Testis (tissue), 2 donors: ENCODE measurements at regions not wholly inside any gene's neighbourhood (a gene's known extent, or its start where the extent isn't known, plus 50 kb on each side); places are given as distances from the start of the nearest gene placed in this dataset.

Experiments
- DNase-seq: peaks from one replicate; pipeline ENCODE4 v3.0.0-alpha.2; 2019
- H3K27ac ChIP-seq, 2 donors: fragments of 200-600 bp; sonication (generic); one replicate each; pipeline ENCODE4 v1.5.1; 2019
- H3K27me3 ChIP-seq: fragments of 200-600 bp; sonication (generic); one replicate; pipeline ENCODE4 v1.5.1; 2019
- H3K36me3 ChIP-seq: fragments of 200-600 bp; sonication (generic); one replicate; pipeline ENCODE4 v1.5.1; 2017; ENCODE audit warnings: low read depth; ENCODE audit errors: missing control alignments
- H3K4me1 ChIP-seq: fragments of 200-600 bp; sonication (generic); one replicate; pipeline ENCODE4 v1.5.1; 2019
- H3K4me3 ChIP-seq, 2 donors: fragments of 200-600 bp; sonication (generic); one replicate each; pipeline ENCODE4 v1.5.1; 2017 to 2019
- H3K9me3 ChIP-seq: fragments of 200-600 bp; sonication (generic); one replicate; pipeline ENCODE4 v1.5.1; 2017
- POLR2A ChIP-seq: fragments of 450-650 bp; IDR thresholded peaks from one replicate; pipeline ENCODE4 v1.6.1; 2017; ENCODE audit warnings: antibody characterized with exemption, mild to moderate bottlenecking, moderate library complexity
- WGBS, 2 donors: methylation state at CpG; one replicate each; pipeline ENCODE4 v1.1.5; 2018; 5-methylcytosine and 5-hydroxymethylcytosine counted together
- intact Hi-C: fragments of 100-400 bp; cut with DNase I; formaldehyde crosslinking; loops from one replicate; pipeline ENCODE4 v1.15.1; 2023; ENCODE audit warnings: low total_unique reads
- TF ChIP-seq, protein P1 (sequence below), 3 experiments: fragments of 450-650 bp in 2 of 3; fragments of 200-600 bp in 1 of 3; sonication (generic) in 1 of 3; IDR thresholded peaks; one replicate each; pipeline ENCODE4 v1.5.1; 2016 to 2019; ENCODE audit warnings: antibody characterized with exemption in 3 of 3, mild to moderate bottlenecking in 2 of 3, moderate library complexity in 1 of 3

DNA sequence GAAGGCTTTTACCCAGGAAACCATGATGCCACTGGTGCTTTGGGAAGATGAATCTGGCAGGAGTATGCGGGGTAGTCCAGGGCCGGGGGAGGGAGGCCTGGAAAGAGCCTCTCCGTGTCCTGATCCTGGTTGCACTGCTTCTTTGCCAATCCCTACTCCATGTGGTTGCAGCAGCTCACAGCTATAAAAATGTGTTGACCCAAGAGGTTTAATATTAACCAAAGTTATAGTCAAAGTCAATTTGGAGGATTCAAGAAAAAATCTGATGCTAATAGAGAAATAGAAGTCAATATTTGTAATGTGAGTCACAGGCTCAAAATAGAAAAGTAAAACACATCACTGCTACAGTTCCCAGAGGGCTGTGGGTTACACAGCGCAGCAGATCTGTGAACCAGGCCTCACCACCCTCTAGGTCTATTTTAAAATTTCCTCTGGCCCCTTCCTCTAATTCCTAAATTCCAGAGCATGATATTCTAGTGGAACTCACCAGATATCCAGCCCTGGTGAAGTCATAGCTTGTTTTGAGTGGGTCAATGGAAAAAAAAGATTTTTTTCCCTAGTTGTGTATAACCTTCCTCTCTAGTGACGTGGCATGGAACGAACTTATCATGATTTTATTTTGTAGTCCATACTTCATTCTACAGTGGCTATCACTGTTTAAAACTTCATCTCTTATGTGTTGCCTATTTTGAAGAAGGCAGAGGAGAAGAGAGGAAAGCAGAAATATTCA lies 63.2 kb upstream of the BMP2 start:
- no peaks in the 10 kb centered on the region for H3K36me3 ChIP-seq
- H3K4me1 ChIP-seq = no peaks in the 10 kb centered on the region
- TF ChIP-seq POLR2A = no peak
- TF ChIP-seq, protein P1, sequence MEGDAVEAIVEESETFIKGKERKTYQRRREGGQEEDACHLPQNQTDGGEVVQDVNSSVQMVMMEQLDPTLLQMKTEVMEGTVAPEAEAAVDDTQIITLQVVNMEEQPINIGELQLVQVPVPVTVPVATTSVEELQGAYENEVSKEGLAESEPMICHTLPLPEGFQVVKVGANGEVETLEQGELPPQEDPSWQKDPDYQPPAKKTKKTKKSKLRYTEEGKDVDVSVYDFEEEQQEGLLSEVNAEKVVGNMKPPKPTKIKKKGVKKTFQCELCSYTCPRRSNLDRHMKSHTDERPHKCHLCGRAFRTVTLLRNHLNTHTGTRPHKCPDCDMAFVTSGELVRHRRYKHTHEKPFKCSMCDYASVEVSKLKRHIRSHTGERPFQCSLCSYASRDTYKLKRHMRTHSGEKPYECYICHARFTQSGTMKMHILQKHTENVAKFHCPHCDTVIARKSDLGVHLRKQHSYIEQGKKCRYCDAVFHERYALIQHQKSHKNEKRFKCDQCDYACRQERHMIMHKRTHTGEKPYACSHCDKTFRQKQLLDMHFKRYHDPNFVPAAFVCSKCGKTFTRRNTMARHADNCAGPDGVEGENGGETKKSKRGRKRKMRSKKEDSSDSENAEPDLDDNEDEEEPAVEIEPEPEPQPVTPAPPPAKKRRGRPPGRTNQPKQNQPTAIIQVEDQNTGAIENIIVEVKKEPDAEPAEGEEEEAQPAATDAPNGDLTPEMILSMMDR (IDR thresholded peaks at IDR 0.05) = no peak
- no peak for DNase-seq
- no peaks in the 10 kb centered on the region for H3K9me3 ChIP-seq
- H3K27ac ChIP-seq = no peak overlapping the region
- 67 to 89% methylated on average over 6 of the region's 6 CpGs for WGBS, 2 donors
- intact Hi-C loops = no loop called here
- no peak overlapping the region for H3K4me3 ChIP-seq
- H3K27me3 ChIP-seq = no peaks in the 10 kb centered on the region

DNA sequence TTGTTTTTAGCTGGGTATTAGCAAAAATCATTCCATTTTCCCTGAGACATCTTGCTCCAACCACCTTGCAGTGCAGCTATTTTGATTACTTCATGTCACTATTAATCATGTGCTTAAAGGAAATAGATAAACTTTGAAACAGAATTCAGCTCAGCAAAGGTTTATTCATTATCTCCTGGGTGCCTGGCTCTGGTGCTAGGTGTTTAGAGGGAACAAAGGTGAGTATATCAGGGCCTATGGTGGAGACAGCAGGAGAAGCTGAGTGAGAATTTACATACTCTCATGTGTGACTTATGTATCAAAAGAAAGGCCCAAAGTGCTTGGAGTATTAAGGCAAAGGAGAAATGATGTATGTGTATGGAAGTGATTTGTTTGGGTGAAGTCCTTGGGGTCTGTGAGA lies 63.8 kb upstream of the BMP2 start:
- Histone ChIP-seq H3K27ac (no peak overlapping the region), H3K36me3 (no peaks in the 10 kb centered on the region)
- intact Hi-C loops = no loop called here

DNA sequence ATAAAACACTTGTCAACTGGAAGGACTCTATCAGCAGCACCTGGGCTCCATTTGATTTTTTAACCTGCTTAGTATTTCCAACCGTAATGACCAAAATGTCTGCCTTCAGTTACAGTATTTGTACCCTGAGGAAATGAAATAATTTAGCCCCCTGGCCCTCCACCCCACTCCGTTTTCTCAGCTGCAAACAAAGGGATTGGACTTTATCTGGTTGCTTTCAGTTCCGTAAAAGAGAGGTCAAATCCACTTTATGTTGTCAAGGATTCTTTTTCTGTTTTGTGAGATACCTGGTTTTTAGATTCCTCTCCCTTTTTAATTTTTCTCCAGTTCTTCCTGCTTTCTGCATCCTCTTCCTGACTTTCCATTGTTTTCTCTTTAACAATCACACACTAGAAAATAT lies 64.4 kb upstream of the BMP2 start:
- intact Hi-C loops = no loop called here
- no peaks in the 10 kb centered on the region for H3K27me3 ChIP-seq
- H3K27ac ChIP-seq = no peak overlapping the region
- DNase-seq = no peak
- no peaks in the 10 kb centered on the region for H3K4me1 ChIP-seq
- no peak overlapping the region for H3K4me3 ChIP-seq
- no peaks in the 10 kb centered on the region for H3K36me3 ChIP-seq
- H3K9me3 ChIP-seq = no peaks in the 10 kb centered on the region
- WGBS, 2 donors = 91 to 92% methylated on average over 3 of the region's 3 CpGs
- TF ChIP-seq, protein P1 (IDR thresholded peaks at IDR 0.05) = no peak
- TF ChIP-seq POLR2A = no peak

More for the DNA sequence above, 63.8 kb upstream of the BMP2 start:
- Histone ChIP-seq H3K4me3 (no peak overlapping the region), H3K4me1 (no peaks in the 10 kb centered on the region), H3K27me3 (no peaks in the 10 kb centered on the region), H3K9me3 (no peaks in the 10 kb centered on the region)
- TF ChIP-seq POLR2A = no peak
- TF ChIP-seq, protein P1 (IDR thresholded peaks at IDR 0.05) = no peak
- no peak for DNase-seq

DNA sequence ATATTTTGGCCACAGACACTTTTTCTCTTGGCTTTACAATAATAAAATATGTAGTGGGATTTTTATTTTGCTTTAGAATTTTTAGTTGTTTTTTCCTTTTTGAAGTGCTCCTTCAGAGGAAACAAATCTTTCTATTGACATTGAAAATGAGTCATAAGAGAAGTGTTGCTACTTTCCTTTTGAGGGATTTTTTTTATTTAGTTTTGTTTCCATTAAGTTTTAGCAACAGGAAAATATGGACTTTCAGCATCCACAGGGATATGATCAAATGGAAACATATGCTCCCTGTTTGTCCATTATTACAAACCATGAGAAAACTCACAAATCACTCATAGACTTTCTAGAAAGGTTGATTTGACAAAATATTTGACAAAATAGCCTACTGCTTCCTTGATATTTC lies 65.3 kb upstream of the BMP2 start:
- Histone ChIP-seq H3K4me3 (no peak overlapping the region), H3K27me3 (no peaks in the 10 kb centered on the region), H3K4me1 (no peaks in the 10 kb centered on the region), H3K36me3 (no peaks in the 10 kb centered on the region), H3K9me3 (no peaks in the 10 kb centered on the region), H3K27ac (no peak overlapping the region)
- TF ChIP-seq POLR2A = no peak
- TF ChIP-seq, protein P1 (IDR thresholded peaks at IDR 0.05) = no peak
- intact Hi-C loops = no loop called here
- no peak for DNase-seq
